ENCODE measurements at regions not wholly inside any gene's neighbourhood (a gene's known extent, or its start where the extent isn't known, plus 50 kb on each side); places are given as distances from the start of the nearest gene placed in this dataset.

GRCh38 chr2:181188605-181189004 lies 208.2 kb downstream of the UBE2E3 start:
- no peak for DNase-seq (ENCODE audit: low read depth in 2 of 2)

- DNase-seq (ENCODE audit: low read depth in 2 of 2), result peak in 1 of 2 donors; percentile 4
Observed at GRCh38 chr2:181189951-181190350, 209.5 kb downstream of the UBE2E3 start.

GRCh38 chr2:181190711-181191110 lies 210.3 kb downstream of the UBE2E3 start:
- peak in 1 of 2 donors; percentile 2 for DNase-seq (ENCODE audit: low read depth in 2 of 2)

- DNase-seq (ENCODE audit: low read depth in 2 of 2), result no peak
Observed at GRCh38 chr2:181193550-181193949, 213.1 kb downstream of the UBE2E3 start.

DNA sequence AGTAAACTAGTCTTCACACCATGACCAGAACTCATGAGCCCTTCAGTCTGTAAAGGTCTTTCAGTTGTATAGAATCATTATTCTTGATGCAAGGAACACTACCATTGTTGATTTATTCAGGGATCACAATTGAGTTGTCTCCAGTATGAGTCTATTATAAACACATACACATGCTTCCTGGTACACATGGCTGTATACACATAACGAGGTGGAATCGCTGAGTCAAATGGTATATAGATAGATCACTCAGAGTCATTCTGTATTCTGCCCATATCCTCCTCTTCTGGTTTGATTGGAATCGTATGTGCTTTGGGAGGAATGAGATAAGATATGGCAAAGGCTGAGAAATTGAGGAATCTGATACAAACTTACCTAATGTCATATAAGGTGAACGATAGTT lies 216.0 kb downstream of the UBE2E3 start:
- no peak for DNase-seq (ENCODE audit: low read depth in 2 of 2)

DNA sequence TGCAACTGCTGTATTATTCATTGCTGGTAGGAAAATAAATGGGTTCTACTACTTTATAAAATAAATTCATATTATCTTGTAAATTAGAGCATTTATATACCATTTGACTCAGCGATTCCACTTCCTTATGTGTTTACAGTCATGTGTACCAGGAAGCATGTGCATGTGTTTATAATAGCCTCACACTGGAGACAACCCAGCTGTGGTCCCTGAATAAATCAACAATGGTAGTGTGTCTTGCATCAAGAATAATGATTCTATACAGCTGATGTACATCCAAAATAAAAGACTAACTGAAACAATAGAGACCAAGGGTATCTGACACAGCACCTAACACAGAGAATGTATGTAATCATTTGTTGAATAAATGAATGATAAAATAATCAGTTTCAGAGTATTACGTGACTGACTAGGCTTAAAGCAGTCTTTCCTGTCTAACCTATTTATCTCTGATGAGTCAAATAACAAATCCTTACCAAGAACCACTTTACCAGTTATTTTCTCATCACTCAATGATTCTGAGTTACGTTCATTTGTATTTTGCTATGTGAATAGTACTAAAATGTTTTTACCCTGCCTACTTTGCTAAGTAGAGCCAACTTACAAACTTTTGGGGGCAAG lies 216.8 kb downstream of the UBE2E3 start:
- peak in 1 of 2 donors; percentile 29 for DNase-seq (ENCODE audit: low read depth in 2 of 2)

GRCh38 chr2:181198183-181198864 lies 217.9 kb downstream of the UBE2E3 start:
- DNase-seq (ENCODE audit: low read depth in 2 of 2), result no peak

DNA sequence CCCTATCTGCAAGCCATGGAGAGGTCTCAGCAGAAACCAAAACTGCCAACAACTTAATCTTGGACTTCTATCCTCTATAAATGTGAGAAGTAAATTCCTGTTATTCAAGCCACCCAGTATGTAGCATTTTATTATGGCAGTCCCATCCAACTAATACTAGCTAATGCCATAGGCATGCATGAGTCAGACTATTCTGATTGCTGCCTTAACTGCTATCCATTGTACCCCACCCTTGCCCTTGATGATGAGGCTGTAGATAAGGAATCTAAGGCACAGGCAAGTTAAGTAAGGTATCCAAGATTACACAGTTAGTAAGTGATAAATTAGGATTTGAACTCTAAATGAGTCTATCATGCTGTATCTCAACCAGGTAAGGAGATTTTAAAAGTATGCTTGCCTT lies 223.0 kb downstream of the UBE2E3 start:
- DNase-seq (ENCODE audit: low read depth in 2 of 2), result peak in 1 of 2 donors; percentile 72

DNA sequence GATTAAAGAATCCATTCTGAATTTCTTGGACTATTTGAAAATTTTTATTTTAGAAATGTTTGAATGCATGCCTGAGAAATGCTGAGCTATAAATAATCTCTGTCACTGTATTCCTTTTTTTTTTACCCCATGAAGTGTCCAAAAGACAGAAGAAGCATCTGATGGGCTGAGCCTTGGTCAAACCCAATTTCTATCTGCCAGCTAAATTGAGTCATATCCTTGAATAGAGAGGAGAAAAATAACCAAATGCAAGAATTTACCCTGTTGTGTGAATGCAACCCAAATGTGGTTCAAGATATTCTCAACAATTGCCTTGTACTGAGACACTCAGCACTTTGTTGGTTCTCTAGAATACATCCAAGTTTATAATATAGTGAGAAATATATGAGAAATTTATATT lies 223.5 kb downstream of the UBE2E3 start:
- no peak for DNase-seq (ENCODE audit: low read depth in 2 of 2)

DNA sequence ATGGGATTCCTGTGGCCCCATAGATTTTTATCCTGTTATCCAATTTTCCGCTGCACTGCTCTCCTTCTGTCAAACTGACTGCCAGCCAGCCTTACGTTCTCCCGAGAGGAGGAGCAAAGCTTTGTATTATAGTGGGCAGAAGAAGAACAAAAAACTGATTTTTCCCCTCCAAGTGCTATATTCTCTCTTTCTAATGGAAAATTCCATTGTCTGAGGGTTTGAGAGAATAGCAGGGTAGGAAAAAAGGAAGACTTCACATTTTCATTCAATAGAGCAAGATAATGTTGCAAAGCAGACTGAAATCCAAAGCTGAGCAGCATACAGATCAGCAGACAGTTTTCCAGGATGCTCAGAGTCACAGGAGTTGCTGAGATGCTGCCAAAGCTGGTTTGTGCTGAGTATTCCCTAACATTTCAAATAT lies 238.0 kb downstream of the UBE2E3 start:
- DNase-seq (ENCODE audit: low read depth in 2 of 2), result no peak

DNA sequence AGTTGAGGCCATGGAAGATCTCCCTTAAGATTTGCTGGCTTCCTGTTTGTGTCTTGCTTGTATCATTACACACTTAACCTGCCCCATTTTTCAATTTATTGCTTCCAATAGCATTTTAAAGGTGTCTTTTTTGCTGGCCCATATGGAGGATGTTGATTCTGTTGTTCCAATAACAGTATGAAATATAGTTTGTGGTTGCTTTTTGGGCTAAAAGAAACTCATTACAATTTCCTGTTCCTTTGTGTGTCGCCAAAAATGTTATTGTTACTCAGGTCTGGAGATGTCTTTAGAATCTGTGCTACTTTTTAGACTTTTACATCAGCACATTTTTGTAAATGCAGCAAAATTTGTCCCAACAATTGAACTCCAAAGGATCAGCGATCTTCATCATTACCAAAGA lies 234.0 kb upstream of the ITGA4 start:
- DNase-seq (ENCODE audit: low read depth in 2 of 2), result no peak

- DNase-seq (ENCODE audit: low read depth in 2 of 2), result no peak
Observed at GRCh38 chr2:181224866-181225265, 232.3 kb upstream of the ITGA4 start.

DNA sequence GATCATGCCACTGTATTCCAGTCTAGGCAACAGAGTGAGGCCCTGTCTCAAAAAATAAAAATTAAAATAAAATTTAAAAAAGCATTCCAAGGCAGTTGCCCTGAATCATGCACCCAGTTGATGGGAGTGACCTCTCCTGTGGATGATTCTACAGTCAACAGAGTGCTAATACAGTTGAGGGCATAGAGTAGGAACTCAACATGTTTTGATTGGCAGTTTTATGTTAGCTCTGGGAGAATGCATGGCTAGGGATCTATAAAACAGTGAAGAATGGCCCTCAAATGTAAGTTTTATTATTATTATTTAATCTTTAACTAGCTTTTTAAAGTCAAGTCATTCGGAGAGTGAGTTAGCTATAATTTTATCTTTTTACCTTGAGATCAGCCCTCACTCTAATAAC lies 228.5 kb upstream of the ITGA4 start:
- no peak for DNase-seq (ENCODE audit: low read depth in 2 of 2)

DNA sequence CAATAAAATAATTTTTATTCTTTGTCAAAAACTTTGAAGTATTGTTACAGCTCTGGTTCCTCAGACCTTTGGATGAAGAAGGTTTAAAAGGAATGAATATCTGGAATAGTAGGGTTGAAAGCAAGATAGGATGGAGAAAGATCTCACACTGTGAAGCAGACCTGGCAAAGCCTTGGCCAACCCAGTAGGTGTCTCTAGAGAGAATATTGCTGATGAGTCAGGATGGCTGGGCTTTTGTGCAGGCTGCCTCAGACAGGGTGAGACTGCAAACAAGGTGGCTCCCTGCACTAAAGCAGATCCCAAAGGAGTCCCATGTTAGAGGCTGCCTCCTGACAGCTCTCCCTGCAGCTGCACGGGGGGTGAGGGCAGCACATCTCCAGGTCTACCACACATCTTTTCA lies 226.0 kb upstream of the ITGA4 start:
- DNase-seq (ENCODE audit: low read depth in 2 of 2), result no peak

DNA sequence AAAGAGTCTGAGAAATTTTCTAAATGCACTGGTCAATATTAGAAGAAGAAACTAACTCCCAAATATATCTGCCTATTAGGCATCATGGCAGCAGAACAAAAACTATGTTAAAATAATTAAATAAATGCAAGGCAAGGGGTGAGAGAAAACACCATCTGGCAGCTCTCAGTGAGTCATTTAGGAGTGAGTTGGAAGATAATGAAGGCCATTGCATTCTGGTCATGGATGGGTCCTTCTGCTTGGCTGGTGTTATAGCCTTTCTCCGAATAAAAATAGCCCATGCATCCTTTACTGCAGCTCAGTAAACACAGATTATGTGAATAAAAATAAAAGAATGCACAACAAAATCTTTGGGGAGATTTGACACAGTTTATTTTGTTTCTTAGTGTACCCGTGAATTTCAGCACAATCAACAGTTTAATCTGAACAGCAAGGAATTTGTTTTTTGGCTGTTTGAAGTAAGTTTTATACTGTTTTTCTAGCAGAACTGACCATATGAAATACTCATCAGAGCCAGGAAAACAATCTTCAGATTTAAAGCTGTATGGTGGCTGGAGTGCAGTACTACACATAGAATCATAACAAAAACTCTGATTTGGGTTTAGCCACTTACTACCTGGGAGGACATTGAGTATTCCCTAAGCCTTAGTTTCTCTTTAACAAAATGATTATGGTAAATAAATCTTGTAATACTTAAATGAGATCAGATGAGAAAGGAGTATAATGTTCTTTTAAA lies 225.1 kb upstream of the ITGA4 start:
- no peak for DNase-seq (ENCODE audit: low read depth in 2 of 2)

DNA sequence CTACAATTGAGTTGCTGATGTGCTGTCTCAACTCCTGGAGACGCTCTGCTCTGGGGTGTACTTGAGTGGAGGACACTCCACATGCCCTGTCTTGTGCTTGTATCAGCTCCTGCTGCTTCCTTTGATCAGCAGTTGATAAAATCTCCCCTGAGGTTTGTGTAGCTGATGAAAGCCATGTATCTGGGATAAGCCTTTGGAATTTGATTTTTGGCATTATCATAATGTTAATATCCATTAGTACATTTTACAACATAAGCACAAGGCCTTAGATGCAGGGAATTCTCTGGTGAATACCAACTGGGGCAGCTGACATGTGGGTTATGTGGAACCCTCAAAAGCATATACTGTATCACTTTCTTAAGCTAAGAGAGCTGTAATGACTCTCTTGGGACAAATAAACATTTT lies 222.7 kb upstream of the ITGA4 start:
- DNase-seq (ENCODE audit: low read depth in 2 of 2), result no peak

GRCh38 chr2:181235011-181235410 lies 222.2 kb upstream of the ITGA4 start:
- no peak for DNase-seq (ENCODE audit: low read depth in 2 of 2)

DNA sequence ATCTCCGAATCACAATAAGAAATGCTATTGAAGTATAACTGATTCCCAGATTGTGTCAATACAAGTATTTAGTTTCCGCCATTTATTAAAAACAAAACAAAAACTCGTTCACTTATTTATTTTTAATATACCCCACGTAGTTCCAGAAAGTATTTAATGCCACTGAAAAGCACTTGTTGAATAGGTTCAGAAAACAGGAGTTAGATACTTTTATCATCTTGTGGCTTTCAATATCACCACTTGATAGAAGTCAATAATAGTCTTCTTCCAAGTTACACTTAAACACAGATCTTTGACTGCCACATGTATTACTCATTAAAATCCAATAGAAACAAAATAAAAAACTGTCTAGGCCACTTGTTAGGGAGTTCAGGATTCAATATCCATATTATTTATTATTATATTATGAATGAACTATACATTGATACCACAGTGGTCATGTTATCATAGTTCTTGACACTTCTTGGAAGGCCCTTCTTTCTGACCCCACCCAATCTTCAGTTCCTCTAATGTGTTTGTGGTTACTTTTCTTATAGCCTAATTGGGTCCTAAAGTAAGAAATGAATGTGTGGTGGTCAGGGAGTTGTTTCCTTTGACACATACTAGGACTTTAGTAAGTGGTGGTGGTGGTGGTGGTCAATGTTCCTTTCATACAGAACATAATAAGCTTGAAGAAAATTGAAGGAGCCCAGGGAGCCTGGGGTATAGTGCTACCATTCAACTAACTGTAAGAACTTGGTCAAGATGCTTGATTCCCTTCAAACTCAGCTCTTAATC lies 221.3 kb upstream of the ITGA4 start:
- DNase-seq (ENCODE audit: low read depth in 2 of 2), result no peak

- peak; percentile 3 to 4 for DNase-seq (ENCODE audit: low read depth in 2 of 2)
Observed at GRCh38 chr2:181239201-181239799, 217.9 kb upstream of the ITGA4 start.

DNA sequence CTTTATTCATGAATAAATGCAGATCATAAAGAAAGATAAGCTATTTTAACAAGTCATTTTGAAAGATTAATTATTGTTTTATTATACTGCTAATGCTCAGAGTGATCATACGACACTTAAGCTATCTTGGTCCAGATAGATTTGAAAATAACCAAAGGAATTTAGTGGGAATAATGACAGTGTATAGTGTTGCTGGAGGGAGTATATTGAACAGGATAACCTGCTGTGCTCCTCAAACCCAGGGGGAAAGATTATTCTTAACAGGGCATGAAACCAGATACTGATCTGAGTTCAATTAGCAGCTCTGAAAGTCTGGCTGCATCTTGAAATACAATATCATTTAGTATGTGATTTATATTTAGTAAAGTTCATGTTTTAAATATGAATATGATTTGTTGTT lies 216.3 kb upstream of the ITGA4 start:
- no peak for DNase-seq (ENCODE audit: low read depth in 2 of 2)

GRCh38 chr2:181241366-181241765 lies 215.8 kb upstream of the ITGA4 start:
- no peak for DNase-seq (ENCODE audit: low read depth in 2 of 2)

DNA sequence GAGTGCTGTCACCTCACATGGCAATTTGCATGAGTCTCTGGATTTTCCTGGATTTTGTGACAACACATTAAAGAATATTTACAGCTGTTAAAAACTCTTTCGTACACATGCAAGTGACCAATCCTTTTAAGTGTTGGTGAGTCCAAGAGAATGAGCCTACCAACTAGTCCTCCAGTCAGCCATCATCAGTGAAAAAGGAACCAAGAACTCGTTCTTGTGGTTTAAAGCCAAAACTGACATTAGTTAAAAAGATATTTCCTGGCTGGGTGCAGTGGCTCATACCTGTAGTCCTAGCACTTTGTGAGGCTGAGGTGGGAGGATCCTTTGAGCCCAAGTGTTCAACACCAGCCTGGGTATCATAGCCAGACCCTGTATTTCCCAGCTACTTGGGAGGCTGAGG lies 215.4 kb upstream of the ITGA4 start:
- no peak for DNase-seq (ENCODE audit: low read depth in 2 of 2)

All from lung microvascular endothelial cell (primary cell).